ENCODE measurements at regions not wholly inside any gene's neighbourhood (a gene's known extent, or its start where the extent isn't known, plus 50 kb on each side); places are given as distances from the start of the nearest gene placed in this dataset.

- H3K27me3 ChIP-seq (replicated peaks; ENCODE audit: insufficient read depth, low read depth, low read length, poor library complexity), result no peaks in the 10 kb centered on the region
- no peaks in the 10 kb centered on the region for H3K9me3 ChIP-seq (ENCODE audit: low read depth, low read length, poor library complexity, severe bottlenecking)
- no peak overlapping the region for H3K27ac ChIP-seq (ENCODE audit: low read depth, low read length, poor library complexity, severe bottlenecking)
- intact Hi-C loops (cut with micrococcal nuclease; ENCODE audit: unreplicated experiment), result no loop called here
- no peak for DNase-seq (ENCODE audit: low spot score)
- ChIA-PET CTCF (no interaction called here), POLR2A (ENCODE audit: low non-redundant PET) (no interaction called here)
- no peaks in the 10 kb centered on the region for H3K4me1 ChIP-seq (ENCODE audit: insufficient read depth, low read length, poor library complexity, severe bottlenecking)
- no peaks in the 10 kb centered on the region for H3K36me3 ChIP-seq (ENCODE audit: insufficient read depth, low read length, poor library complexity, severe bottlenecking)
- no peak overlapping the region for H3K4me3 ChIP-seq (ENCODE audit: low read depth, low read length, poor library complexity, severe bottlenecking)
- no TSS peak for BruUV-seq (replicated peaks)
- TF ChIP-seq CTCF (conservative IDR thresholded peaks at IDR 0.05; ENCODE audit: low read depth, low read length), result no peak
Observed at GRCh38 chr2:41109744-41110143, 657.9 kb upstream of the SLC8A1 start.

- no peaks in the 10 kb centered on the region for H3K4me1 ChIP-seq (ENCODE audit: insufficient read depth, low read length, poor library complexity, severe bottlenecking)
- H3K36me3 ChIP-seq (ENCODE audit: insufficient read depth, low read length, poor library complexity, severe bottlenecking), result no peaks in the 10 kb centered on the region
- intact Hi-C loops (cut with micrococcal nuclease; ENCODE audit: unreplicated experiment), result no loop called here
- TF ChIP-seq CTCF (conservative IDR thresholded peaks at IDR 0.05; ENCODE audit: low read depth, low read length) (no peak), EZH2 (IDR thresholded peaks at IDR 0.05; ENCODE audit: borderline replicate concordance, low read depth, low read length, poor library complexity, severe bottlenecking) (no peak)
- H3K9me3 ChIP-seq (ENCODE audit: low read depth, low read length, poor library complexity, severe bottlenecking), result no peaks in the 10 kb centered on the region
- no peak overlapping the region for H3K27ac ChIP-seq (ENCODE audit: low read depth, low read length, poor library complexity, severe bottlenecking)
- BruUV-seq (replicated peaks), result no TSS peak
- ChIA-PET CTCF (no interaction called here), POLR2A (ENCODE audit: low non-redundant PET) (no interaction called here)
- H3K4me3 ChIP-seq (ENCODE audit: low read depth, low read length, poor library complexity, severe bottlenecking), result no peak overlapping the region
- H3K27me3 ChIP-seq (replicated peaks; ENCODE audit: insufficient read depth, low read depth, low read length, poor library complexity), result no peaks in the 10 kb centered on the region
- DNase-seq (ENCODE audit: low spot score), result no peak
Observed at GRCh38 chr2:41111836-41112627, 660.1 kb upstream of the SLC8A1 start.

GRCh38 chr2:41116106-41116797, 664.4 kb upstream of the SLC8A1 start:
- POLR2A ChIA-PET (ENCODE audit: low non-redundant PET), result no interaction called here

More at GRCh38 chr2:41116106-41116797, 664.4 kb upstream of the SLC8A1 start:
- H3K4me3 ChIP-seq (ENCODE audit: low read depth, low read length, poor library complexity, severe bottlenecking), result no peak overlapping the region
- H3K27ac ChIP-seq (ENCODE audit: low read depth, low read length, poor library complexity, severe bottlenecking), result no peak overlapping the region
- intact Hi-C loops (cut with micrococcal nuclease; ENCODE audit: unreplicated experiment), result no loop called here
- no peaks in the 10 kb centered on the region for H3K36me3 ChIP-seq (ENCODE audit: insufficient read depth, low read length, poor library complexity, severe bottlenecking)
- BruUV-seq (replicated peaks), result no TSS peak
- TF ChIP-seq CTCF (conservative IDR thresholded peaks at IDR 0.05; ENCODE audit: low read depth, low read length) (no peak), EZH2 (IDR thresholded peaks at IDR 0.05; ENCODE audit: borderline replicate concordance, low read depth, low read length, poor library complexity, severe bottlenecking) (no peak)
- H3K9me3 ChIP-seq (ENCODE audit: low read depth, low read length, poor library complexity, severe bottlenecking), result no peaks in the 10 kb centered on the region
- CTCF ChIA-PET, result no interaction called here
- H3K4me1 ChIP-seq (ENCODE audit: insufficient read depth, low read length, poor library complexity, severe bottlenecking), result no peaks in the 10 kb centered on the region
- no peak for DNase-seq (ENCODE audit: low spot score)
- H3K27me3 ChIP-seq (replicated peaks; ENCODE audit: insufficient read depth, low read depth, low read length, poor library complexity), result no peaks in the 10 kb centered on the region

Data from A673 (cell line).